ENCODE measurements at regions not wholly inside any gene's neighbourhood (a gene's known extent, or its start where the extent isn't known, plus 50 kb on each side); places are given as distances from the start of the nearest gene placed in this dataset.
"Not testable (repeated sequence)": the region's sequence is repeated elsewhere in the genome, so short reads cannot be mapped to it uniquely, and the experiment has no call there.

GRCh38 chr15:62676891-62677290, 365.7 kb upstream of the TPM1 start:
- no CpG with 5 or more reads among the region's 6 CpGs for WGBS (ENCODE audit: insufficient coverage, low lambda C conversion rate)
- H3K9me3 ChIP-seq (ENCODE audit: control insufficient read depth, low read depth, low read length), result no peaks in the 10 kb centered on the region
- H3K36me3 ChIP-seq (ENCODE audit: control insufficient read depth, insufficient read depth, low read length), result peaks cover 33% of the 10 kb centered on the region
- no peaks in the 10 kb centered on the region for H3K27me3 ChIP-seq (ENCODE audit: control insufficient read depth, insufficient read depth, low read length)
- H3K27ac ChIP-seq (ENCODE audit: low read length), result no peak overlapping the region
- H3K4me1 ChIP-seq (ENCODE audit: control insufficient read depth, insufficient read depth, low read length), result no peaks in the 10 kb centered on the region
- DNase-seq, result no peak
- H3K4me3 ChIP-seq (ENCODE audit: low read length), result no peak overlapping the region

- peaks cover 21% of the 10 kb centered on the region for H3K36me3 ChIP-seq (ENCODE audit: control insufficient read depth, insufficient read depth, low read length)
- no peak for DNase-seq
- no peaks in the 10 kb centered on the region for H3K9me3 ChIP-seq (ENCODE audit: control insufficient read depth, low read depth, low read length)
- WGBS (ENCODE audit: insufficient coverage, low lambda C conversion rate), result 100% methylated on average over 2 of the region's 6 CpGs
- H3K27ac ChIP-seq (ENCODE audit: low read length), result no peak overlapping the region
- H3K27me3 ChIP-seq (ENCODE audit: control insufficient read depth, insufficient read depth, low read length), result no peaks in the 10 kb centered on the region
- H3K4me3 ChIP-seq (ENCODE audit: low read length), result no peak overlapping the region
- no peaks in the 10 kb centered on the region for H3K4me1 ChIP-seq (ENCODE audit: control insufficient read depth, insufficient read depth, low read length)
Measured at GRCh38 chr15:62681939-62682896, 360.3 kb upstream of the TPM1 start.

GRCh38 chr15:62683192-62683591, 359.4 kb upstream of the TPM1 start:
- H3K4me3 ChIP-seq (ENCODE audit: low read length); H3K4me1 ChIP-seq (ENCODE audit: control insufficient read depth, insufficient read depth, low read length); DNase-seq; H3K27ac ChIP-seq (ENCODE audit: low read length); H3K27me3 ChIP-seq (ENCODE audit: control insufficient read depth, insufficient read depth, low read length); H3K9me3 ChIP-seq (ENCODE audit: control insufficient read depth, low read depth, low read length): not testable (repeated sequence)
- peaks cover 17% of the 10 kb centered on the region for H3K36me3 ChIP-seq (ENCODE audit: control insufficient read depth, insufficient read depth, low read length)
- WGBS (ENCODE audit: insufficient coverage, low lambda C conversion rate), result no CpG with 5 or more reads among the region's 8 CpGs

GRCh38 chr15:62684123-62684808, 358.3 kb upstream of the TPM1 start:
- H3K36me3 ChIP-seq (ENCODE audit: control insufficient read depth, insufficient read depth, low read length), result peaks cover 16% of the 10 kb centered on the region
- no peak for DNase-seq
- WGBS (ENCODE audit: insufficient coverage, low lambda C conversion rate), result no CpG with 5 or more reads among the region's 7 CpGs
- no peak overlapping the region for H3K27ac ChIP-seq (ENCODE audit: low read length)
- no peaks in the 10 kb centered on the region for H3K4me1 ChIP-seq (ENCODE audit: control insufficient read depth, insufficient read depth, low read length)
- H3K9me3 ChIP-seq (ENCODE audit: control insufficient read depth, low read depth, low read length), result no peaks in the 10 kb centered on the region
- H3K27me3 ChIP-seq (ENCODE audit: control insufficient read depth, insufficient read depth, low read length), result no peaks in the 10 kb centered on the region
- H3K4me3 ChIP-seq (ENCODE audit: low read length), result no peak overlapping the region

GRCh38 chr15:62691008-62691407, 351.5 kb upstream of the TPM1 start:
- no peak overlapping the region for H3K27ac ChIP-seq (ENCODE audit: low read length)
- no peaks in the 10 kb centered on the region for H3K27me3 ChIP-seq (ENCODE audit: control insufficient read depth, insufficient read depth, low read length)
- DNase-seq, result no peak
- H3K9me3 ChIP-seq (ENCODE audit: control insufficient read depth, low read depth, low read length), result no peaks in the 10 kb centered on the region
- peaks cover 26% of the 10 kb centered on the region for H3K36me3 ChIP-seq (ENCODE audit: control insufficient read depth, insufficient read depth, low read length)
- H3K4me3 ChIP-seq (ENCODE audit: low read length), result no peak overlapping the region
- 84% methylated on average over 1 of the region's 2 CpGs for WGBS (ENCODE audit: insufficient coverage, low lambda C conversion rate)
- H3K4me1 ChIP-seq (ENCODE audit: control insufficient read depth, insufficient read depth, low read length), result no peaks in the 10 kb centered on the region

- WGBS (ENCODE audit: insufficient coverage, low lambda C conversion rate), result no CpG with 5 or more reads among the region's 23 CpGs
- no peak for DNase-seq
- Histone ChIP-seq H3K36me3 (ENCODE audit: control insufficient read depth, insufficient read depth, low read length) (peaks cover 80% of the 10 kb centered on the region), H3K4me1 (ENCODE audit: control insufficient read depth, insufficient read depth, low read length) (no peaks in the 10 kb centered on the region), H3K27ac (ENCODE audit: low read length) (no peak overlapping the region), H3K9me3 (ENCODE audit: control insufficient read depth, low read depth, low read length) (no peaks in the 10 kb centered on the region), H3K27me3 (ENCODE audit: control insufficient read depth, insufficient read depth, low read length) (no peaks in the 10 kb centered on the region), H3K4me3 (ENCODE audit: low read length) (no peak overlapping the region)
Measured at GRCh38 chr15:62697636-62698035, 344.9 kb upstream of the TPM1 start.

GRCh38 chr15:62698646-62699045, 343.9 kb upstream of the TPM1 start:
- peaks cover 87% of the 10 kb centered on the region for H3K36me3 ChIP-seq (ENCODE audit: control insufficient read depth, insufficient read depth, low read length)
- no peak for DNase-seq
- WGBS (ENCODE audit: insufficient coverage, low lambda C conversion rate), result 90% methylated on average over 4 of the region's 8 CpGs
- H3K4me3 ChIP-seq (ENCODE audit: low read length), result no peak overlapping the region
- no peak overlapping the region for H3K27ac ChIP-seq (ENCODE audit: low read length)
- H3K4me1 ChIP-seq (ENCODE audit: control insufficient read depth, insufficient read depth, low read length), result no peaks in the 10 kb centered on the region
- H3K9me3 ChIP-seq (ENCODE audit: control insufficient read depth, low read depth, low read length), result no peaks in the 10 kb centered on the region
- no peaks in the 10 kb centered on the region for H3K27me3 ChIP-seq (ENCODE audit: control insufficient read depth, insufficient read depth, low read length)

- Histone ChIP-seq H3K9me3 (ENCODE audit: control insufficient read depth, low read depth, low read length) (no peaks in the 10 kb centered on the region), H3K4me1 (ENCODE audit: control insufficient read depth, insufficient read depth, low read length) (no peaks in the 10 kb centered on the region), H3K27me3 (ENCODE audit: control insufficient read depth, insufficient read depth, low read length) (no peaks in the 10 kb centered on the region), H3K27ac (ENCODE audit: low read length) (no peak overlapping the region), H3K4me3 (ENCODE audit: low read length) (no peak overlapping the region), H3K36me3 (ENCODE audit: control insufficient read depth, insufficient read depth, low read length) (peaks cover 58% of the 10 kb centered on the region)
- 89% methylated on average over 1 of the region's 2 CpGs for WGBS (ENCODE audit: insufficient coverage, low lambda C conversion rate)
- DNase-seq, result no peak
Measured at GRCh38 chr15:62706317-62706716, 336.2 kb upstream of the TPM1 start.

GRCh38 chr15:62708470-62708869, 334.1 kb upstream of the TPM1 start:
- Histone ChIP-seq H3K4me1 (ENCODE audit: control insufficient read depth, insufficient read depth, low read length) (no peaks in the 10 kb centered on the region), H3K27me3 (ENCODE audit: control insufficient read depth, insufficient read depth, low read length) (no peaks in the 10 kb centered on the region), H3K9me3 (ENCODE audit: control insufficient read depth, low read depth, low read length) (no peaks in the 10 kb centered on the region), H3K4me3 (ENCODE audit: low read length) (no peak overlapping the region), H3K27ac (ENCODE audit: low read length) (no peak overlapping the region), H3K36me3 (ENCODE audit: control insufficient read depth, insufficient read depth, low read length) (peaks cover 55% of the 10 kb centered on the region)
- DNase-seq, result no peak
- no CpG with 5 or more reads among the region's 16 CpGs for WGBS (ENCODE audit: insufficient coverage, low lambda C conversion rate)

- Histone ChIP-seq H3K27me3 (ENCODE audit: control insufficient read depth, insufficient read depth, low read length) (no peaks in the 10 kb centered on the region), H3K4me1 (ENCODE audit: control insufficient read depth, insufficient read depth, low read length) (no peaks in the 10 kb centered on the region), H3K36me3 (ENCODE audit: control insufficient read depth, insufficient read depth, low read length) (peaks cover 52% of the 10 kb centered on the region), H3K27ac (ENCODE audit: low read length) (no peak overlapping the region), H3K4me3 (ENCODE audit: low read length) (no peak overlapping the region), H3K9me3 (ENCODE audit: control insufficient read depth, low read depth, low read length) (no peaks in the 10 kb centered on the region)
- WGBS (ENCODE audit: insufficient coverage, low lambda C conversion rate), result 100% methylated on average over 1 of the region's 3 CpGs
- DNase-seq, result no peak
Measured at GRCh38 chr15:62709261-62709660, 333.3 kb upstream of the TPM1 start.
